ENCODE measurements at regions not wholly inside any gene's neighbourhood (a gene's known extent, or its start where the extent isn't known, plus 50 kb on each side); places are given as distances from the start of the nearest gene placed in this dataset.

GRCh38 chr4:165678236-165678935 lies 194.7 kb upstream of the TLL1 start:
- DNase-seq, result no peak

GRCh38 chr4:165678936-165679325 lies 194.1 kb upstream of the TLL1 start:
- no peak for DNase-seq

DNA sequence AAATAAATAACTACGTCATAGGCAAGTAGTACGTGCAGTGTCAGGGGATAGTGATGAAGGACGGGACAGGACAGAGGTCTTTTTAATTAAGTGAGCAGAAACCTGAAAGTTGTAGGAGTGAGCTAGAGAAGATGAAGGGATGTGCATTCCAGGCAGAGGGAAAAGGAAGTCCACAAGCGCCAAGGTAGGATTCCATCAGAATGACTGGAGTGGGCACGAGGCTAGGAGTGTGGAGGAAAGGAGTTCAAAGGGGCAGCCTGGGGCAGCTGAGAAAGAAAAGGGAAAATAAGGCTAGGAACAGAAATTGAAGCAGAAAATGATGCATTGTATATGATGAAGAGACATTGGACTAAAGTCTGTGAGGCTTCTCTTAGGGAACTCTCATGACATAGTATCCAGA lies 192.2 kb upstream of the TLL1 start:
- DNase-seq, result no peak

- no peak for DNase-seq
Observed at GRCh38 chr4:165682611-165683010, 190.4 kb upstream of the TLL1 start.

DNA sequence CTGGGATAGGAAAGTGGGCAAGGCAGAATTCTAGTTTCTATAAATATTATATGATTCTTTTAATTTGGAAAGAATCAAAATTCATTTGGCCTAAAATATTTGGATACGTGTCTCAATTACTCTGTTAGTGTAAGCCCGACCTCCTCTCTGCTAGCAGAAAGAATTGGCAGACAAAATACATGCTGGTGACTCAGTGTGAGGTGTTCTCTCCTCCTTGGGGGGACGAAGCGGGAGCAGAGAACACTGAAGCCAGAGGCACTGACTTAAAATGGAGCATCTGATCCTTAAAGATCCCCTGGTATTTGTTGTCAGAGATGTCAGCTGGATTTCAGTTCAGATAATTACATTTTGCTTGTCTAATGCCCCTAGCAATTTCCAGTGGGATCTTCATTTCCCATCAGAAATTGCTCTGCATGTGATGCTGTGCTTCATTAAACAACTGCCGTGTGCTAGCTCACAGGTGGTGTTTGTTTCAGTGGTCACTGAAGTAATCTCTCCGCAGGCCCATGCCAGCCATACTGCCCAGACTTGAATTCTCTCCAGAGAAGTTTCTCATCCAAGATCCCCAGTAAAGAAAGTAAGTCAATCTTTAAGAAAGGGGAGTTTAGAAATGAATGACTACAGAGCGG lies 188.7 kb upstream of the TLL1 start:
- no peak for DNase-seq

DNA sequence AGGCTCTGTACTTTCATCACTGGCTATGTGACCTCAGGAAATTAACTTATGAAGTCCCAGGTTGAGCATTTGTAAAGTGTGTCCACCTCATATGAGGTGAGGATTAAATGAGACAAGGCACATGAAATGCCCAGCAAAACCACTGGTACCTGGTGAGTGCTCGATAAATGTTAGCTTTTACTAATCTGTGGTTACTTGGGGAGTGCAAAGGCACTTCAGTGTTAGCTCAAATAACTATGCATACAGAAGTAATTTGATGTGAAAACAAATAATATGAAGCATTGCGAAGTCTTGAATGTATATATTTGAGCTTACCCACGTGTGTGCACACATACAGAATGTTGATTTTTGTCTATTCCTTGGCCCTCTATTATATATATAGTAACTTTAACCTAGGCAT lies 186.3 kb upstream of the TLL1 start:
- DNase-seq, result no peak

DNA sequence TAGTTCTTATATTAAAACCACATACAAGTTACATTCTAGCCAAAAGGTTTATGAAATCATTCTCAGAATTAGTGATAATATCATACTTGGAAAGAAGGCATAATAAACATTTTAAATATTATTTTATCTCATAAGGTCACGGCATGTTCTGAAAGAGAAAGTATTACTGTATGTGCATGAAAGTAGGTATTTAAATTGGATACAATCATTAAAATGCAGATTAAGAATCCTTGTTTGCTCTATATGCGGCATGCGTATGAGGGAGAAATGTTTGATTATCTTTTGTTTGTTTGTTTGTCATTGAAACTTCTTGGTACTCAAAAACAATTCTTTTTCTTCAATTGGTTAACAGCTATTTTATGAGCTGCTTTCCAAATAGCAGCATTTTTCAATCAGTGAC lies 183.9 kb upstream of the TLL1 start:
- DNase-seq, result no peak

- no peak for DNase-seq
Observed at GRCh38 chr4:165692082-165692481, 181.0 kb upstream of the TLL1 start.

DNA sequence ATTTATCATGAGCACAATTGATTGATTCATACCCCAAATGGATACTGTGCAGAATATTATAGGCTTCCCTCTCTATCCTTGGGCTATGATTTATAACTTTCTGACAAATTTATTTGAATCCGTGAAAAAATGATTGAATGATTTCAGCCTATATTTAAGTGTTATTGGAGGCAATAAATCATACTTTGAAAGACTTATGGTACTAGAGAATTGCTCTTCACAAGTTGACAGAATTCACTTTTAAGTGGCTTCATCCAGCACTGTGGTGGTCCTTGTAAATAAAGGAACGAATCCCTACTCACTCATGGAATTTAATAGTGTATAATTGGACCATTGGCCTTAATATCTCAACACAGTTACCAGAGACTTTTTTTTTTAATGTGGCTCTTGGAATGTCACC lies 174.8 kb upstream of the TLL1 start:
- DNase-seq, result no peak

DNA sequence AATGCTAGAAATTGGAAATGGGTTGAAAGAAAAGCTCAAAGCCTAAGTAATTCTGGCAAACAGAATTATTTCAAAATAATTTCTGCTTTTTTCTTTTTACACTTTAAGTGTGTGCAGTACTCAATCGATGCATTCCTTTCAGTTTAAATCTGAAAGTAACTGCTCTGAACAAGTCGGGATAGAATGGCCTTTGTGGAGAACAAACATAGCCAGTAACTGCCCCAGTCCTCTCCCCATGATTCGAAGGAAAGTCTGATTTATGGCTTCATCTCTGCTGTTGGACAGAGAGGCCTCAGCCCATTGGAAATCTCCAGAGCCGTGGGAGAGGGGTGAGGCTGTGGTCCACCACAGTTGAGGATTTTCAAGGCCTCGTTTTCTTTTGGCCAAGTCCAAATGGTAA lies 174.0 kb upstream of the TLL1 start:
- no peak for DNase-seq

DNA sequence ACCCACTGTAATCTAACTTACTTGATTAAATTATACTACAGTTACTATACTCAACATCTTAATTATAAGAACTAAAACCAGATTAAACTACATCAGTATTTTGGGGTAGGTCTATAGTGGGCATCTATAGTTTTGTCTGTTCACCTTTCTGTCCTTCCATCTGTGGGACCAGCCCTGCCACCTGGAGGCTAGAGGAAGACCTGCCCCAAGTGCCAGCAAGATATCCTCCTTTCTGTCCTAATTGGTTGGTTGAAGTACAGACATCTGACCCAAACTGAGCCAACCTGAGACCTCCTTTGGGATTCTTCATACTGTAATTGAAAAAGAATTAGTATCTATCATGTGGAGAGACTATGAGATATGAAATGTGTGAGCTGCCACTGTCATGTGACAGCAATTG lies 172.2 kb upstream of the TLL1 start:
- no peak for DNase-seq

DNA sequence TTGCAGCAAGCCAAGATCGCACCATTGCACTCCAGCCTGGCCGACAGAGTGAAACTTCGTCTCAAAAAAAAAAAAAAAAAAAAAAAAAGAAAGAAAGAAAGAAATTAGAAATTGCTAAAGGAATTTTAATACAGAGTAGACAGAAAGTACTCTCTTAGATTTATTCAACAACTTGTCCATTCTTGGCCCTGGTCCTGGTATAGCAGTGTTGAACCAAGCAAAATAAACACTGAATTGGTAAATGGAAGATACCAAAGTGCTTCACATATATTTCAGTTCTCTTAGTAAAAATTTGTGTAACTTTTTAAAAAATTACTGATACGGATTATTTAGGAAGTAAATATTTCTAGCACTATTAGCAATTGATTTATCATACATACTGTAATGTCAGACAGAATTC lies 165.9 kb upstream of the TLL1 start:
- DNase-seq, result no peak

DNA sequence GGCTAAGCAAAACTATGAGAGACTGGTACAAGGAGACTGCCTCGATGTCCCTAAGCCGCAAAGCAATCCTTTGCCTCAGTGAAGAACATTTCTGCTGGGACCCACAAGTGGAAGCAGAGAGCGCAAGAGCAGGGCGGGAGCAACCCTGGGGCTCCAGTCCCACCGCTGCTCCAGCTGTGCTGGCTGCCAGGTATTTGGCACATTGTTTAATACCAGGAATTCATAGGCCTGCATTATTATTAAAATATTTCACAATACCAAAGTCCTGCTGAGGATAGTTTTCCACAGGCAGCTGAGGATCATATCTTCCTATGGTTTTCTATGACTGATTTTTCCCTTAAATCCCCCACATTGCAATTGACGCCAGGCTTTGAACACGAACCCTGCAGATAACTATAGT lies 163.5 kb upstream of the TLL1 start:
- no peak for DNase-seq

- peak; percentile 58 for DNase-seq
Observed at GRCh38 chr4:165709973-165710526, 163.0 kb upstream of the TLL1 start.

DNA sequence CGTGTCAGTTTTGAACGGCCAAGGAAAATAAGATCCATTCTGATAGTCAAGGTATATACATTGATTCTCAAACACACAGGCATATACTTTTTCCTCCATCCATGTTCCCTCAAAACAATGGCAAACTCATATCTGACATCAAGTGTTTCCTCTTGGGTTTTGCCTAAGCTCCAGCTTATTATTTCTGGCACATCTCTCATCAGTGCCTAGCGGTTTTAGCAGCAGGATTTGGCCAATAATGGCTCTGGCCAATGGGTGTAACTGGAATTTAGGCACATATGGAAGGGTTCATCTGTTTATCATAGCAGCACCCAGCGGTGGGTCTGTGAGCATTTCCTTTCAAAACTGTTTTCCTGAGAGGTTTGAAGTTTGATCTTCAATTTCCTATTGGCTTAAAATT lies 161.6 kb upstream of the TLL1 start:
- DNase-seq, result no peak

- DNase-seq, result no peak
Observed at GRCh38 chr4:165711912-165712311, 161.1 kb upstream of the TLL1 start.

- no peak for DNase-seq
Observed at GRCh38 chr4:165714650-165715049, 158.4 kb upstream of the TLL1 start.

DNA sequence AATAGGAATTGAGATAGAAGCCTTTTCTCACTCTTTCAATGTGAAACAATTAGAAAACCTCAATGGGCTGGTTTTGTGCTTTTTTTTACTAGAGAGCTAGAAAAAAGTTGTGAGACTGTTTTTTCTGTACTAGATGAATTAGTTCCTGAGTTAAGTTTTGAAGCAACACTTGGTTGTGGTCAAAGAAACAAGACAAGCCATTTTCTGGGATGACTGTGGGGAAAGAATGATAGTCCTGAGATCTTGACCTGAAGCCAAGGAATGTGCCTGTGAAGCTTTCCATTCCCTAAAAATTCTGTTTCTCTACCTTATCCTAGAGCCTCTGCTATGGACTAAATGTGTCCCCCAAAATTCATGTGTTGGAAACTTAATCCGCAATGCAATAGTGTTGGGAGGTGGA lies 157.8 kb upstream of the TLL1 start:
- DNase-seq, result no peak

GRCh38 chr4:165715989-165716388 lies 157.0 kb upstream of the TLL1 start:
- no peak for DNase-seq

DNA sequence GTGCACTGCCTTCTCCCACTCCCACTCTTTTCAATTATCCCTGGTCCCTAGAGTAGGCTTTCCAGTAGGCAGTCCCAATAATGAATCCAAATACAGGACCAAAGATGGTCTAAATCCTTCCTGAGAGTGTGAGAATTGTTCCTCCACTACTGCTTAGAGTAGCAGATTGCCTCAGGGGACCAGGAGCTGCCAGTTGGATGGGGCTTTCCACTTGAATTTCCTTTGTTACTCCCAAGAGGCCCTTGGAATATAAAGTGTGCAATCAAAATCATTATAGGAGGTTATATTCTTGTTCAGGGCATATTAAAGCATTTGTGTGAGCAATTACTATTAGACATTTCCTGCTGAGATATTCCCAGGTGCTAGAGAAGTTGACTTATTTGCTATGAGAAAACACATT lies 156.6 kb upstream of the TLL1 start:
- DNase-seq, result peak; percentile 1

DNA sequence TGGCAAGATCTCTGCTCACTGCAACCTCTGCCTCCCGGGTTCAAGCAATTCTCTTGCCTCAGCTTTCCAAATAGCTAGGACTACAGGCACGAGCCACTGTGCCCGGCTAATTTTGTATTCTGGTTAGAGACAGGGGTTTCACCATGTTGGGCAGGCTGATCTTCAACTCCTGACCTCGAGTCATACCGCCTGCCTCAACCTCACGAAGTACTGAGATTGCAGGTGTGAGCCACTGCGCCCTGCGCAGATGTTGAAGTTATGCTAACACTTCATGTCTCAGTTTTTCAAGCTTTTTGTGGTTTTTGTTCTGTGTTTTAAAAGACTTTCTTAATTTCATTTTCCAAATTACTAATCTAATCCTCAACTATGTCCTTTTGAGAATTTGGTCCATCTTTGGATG lies 154.4 kb upstream of the TLL1 start:
- no peak for DNase-seq

GRCh38 chr4:165720411-165721082 lies 152.5 kb upstream of the TLL1 start:
- peak; percentile 30 for DNase-seq

DNA sequence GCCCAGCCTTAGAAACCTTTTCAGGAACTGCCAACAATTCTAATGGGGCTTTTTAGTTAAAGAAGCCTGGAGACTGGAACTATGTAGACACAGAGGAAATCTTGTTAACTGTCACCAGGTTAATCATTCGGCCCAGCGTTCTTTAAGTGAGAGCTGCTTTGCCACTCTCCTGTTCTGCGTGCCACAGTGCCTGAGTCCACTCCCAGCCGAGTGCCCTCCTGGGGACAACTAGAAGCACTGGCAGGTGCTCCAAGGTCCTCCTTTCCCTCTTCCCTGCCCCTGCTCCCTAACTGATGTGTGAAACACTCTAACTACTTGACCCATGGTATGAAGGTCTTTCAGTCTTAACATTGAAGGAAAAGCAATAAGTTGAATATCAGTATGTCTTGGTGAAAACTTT lies 151.2 kb upstream of the TLL1 start:
- DNase-seq, result peak; percentile 3

Measured in NCI-H510A treated with DMSO at 0.1 percent for 48 hours (cell line).